ENCODE measurements at regions not wholly inside any gene's neighbourhood (a gene's known extent, or its start where the extent isn't known, plus 50 kb on each side); places are given as distances from the start of the nearest gene placed in this dataset.

GRCh38 chr4:114400531-114400930 lies 198.1 kb upstream of the UGT8 start:
- intact Hi-C loops (cut with micrococcal nuclease) = no loop called here
- DNase-seq (no peak), ATAC-seq (ENCODE audit: low read depth) (no peak)
- Mint-ChIP-seq H3K27me3 (peaks cover 12% of the 10 kb centered on the region), H3K9me3 (peaks cover 2% of the 10 kb centered on the region), H3K27ac (no peak overlapping the region), H3K4me1 (no peaks in the 10 kb centered on the region), H3K4me3 (no peak overlapping the region), H3K36me3 (ENCODE audit: low read depth) (no peaks in the 10 kb centered on the region)
- CTCF ChIA-PET = no interaction called here
- POLR2A ChIA-PET = no interaction called here
- TF ChIP-seq, protein P1, sequence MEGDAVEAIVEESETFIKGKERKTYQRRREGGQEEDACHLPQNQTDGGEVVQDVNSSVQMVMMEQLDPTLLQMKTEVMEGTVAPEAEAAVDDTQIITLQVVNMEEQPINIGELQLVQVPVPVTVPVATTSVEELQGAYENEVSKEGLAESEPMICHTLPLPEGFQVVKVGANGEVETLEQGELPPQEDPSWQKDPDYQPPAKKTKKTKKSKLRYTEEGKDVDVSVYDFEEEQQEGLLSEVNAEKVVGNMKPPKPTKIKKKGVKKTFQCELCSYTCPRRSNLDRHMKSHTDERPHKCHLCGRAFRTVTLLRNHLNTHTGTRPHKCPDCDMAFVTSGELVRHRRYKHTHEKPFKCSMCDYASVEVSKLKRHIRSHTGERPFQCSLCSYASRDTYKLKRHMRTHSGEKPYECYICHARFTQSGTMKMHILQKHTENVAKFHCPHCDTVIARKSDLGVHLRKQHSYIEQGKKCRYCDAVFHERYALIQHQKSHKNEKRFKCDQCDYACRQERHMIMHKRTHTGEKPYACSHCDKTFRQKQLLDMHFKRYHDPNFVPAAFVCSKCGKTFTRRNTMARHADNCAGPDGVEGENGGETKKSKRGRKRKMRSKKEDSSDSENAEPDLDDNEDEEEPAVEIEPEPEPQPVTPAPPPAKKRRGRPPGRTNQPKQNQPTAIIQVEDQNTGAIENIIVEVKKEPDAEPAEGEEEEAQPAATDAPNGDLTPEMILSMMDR (IDR thresholded peaks at IDR 0.05) = no peak

DNA sequence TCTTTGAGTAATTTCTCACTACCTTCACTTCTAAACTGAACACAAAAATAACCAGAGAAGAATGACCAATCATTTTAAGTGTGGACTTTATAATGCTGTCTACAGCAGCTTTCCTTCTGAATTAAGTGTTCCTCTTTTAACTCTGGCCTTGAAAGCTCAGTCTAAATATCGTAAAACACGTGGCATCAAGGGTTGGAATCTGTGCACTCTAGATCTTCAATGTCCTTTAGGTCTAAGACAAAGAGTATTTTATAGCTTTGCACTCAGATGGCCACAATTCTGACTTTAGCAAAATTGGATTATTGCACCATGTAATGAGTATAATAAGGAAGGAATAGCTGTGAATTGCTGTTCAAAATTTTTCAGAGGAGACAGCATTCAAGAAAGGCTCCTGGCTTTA lies 197.1 kb upstream of the UGT8 start:
- intact Hi-C loops (cut with micrococcal nuclease) = no loop called here
- H3K4me1 Mint-ChIP-seq = no peaks in the 10 kb centered on the region
- peaks cover 11% of the 10 kb centered on the region for H3K27me3 Mint-ChIP-seq
- H3K36me3 Mint-ChIP-seq (ENCODE audit: low read depth) = no peaks in the 10 kb centered on the region
- TF ChIP-seq, protein P1 (IDR thresholded peaks at IDR 0.05) = no peak
- H3K27ac Mint-ChIP-seq = no peak overlapping the region
- peaks cover 2% of the 10 kb centered on the region for H3K9me3 Mint-ChIP-seq
- POLR2A ChIA-PET = no interaction called here
- CTCF ChIA-PET = no interaction called here
- H3K4me3 Mint-ChIP-seq = no peak overlapping the region
- DNase-seq (no peak), ATAC-seq (ENCODE audit: low read depth) (no peak)

DNA sequence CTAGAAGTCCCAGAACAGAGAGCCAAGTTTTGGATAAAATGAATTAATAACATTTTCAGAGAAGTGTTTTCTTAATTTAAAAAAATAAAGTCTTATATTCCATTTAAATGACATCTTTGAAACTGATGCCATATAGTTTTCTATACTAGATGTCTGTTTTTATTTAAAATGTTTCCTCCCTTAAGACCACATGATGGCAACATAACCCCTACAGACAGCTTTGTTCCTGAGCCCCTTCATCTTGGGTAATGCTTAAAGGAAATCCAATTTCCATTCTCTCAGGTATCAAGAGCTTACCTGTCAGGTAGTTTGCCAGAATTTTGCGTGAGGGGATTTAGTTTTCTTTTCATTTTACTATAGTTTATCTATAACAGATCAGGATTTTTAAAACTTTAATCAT lies 181.4 kb upstream of the UGT8 start:
- Mint-ChIP-seq H3K4me3 (no peak overlapping the region), H3K27me3 (peaks cover 1% of the 10 kb centered on the region), H3K4me1 (no peaks in the 10 kb centered on the region), H3K9me3 (no peaks in the 10 kb centered on the region), H3K27ac (no peak overlapping the region), H3K36me3 (ENCODE audit: low read depth) (no peaks in the 10 kb centered on the region)
- ChIA-PET POLR2A (interaction anchor here (0.6 kb wide), 1 partner anchor 947 kb away, joined by 3 read pairs; no protein-coding TSS in a partner anchor), CTCF (interaction anchor here (1.4 to 1.7 kb wide), 2 partner anchors 237 to 241 kb away, joined by 4 to 8 read pairs; no protein-coding TSS in a partner anchor)
- ATAC-seq (ENCODE audit: low read depth) (no peak), DNase-seq (no peak)
- intact Hi-C loops (cut with micrococcal nuclease) = loop anchor here (1.0 kb wide), 1 partner anchor 242 kb away; no protein-coding TSS in a partner anchor
- TF ChIP-seq, protein P1 (IDR thresholded peaks at IDR 0.05) = no peak

GRCh38 chr4:114420069-114420468 lies 178.5 kb upstream of the UGT8 start:
- no peaks in the 10 kb centered on the region for H3K36me3 Mint-ChIP-seq (ENCODE audit: low read depth)
- ATAC-seq (ENCODE audit: low read depth) (no peak), DNase-seq (no peak)
- intact Hi-C loops (cut with micrococcal nuclease) = no loop called here
- no peaks in the 10 kb centered on the region for H3K4me1 Mint-ChIP-seq
- no peak overlapping the region for H3K27ac Mint-ChIP-seq
- TF ChIP-seq, protein P1 (IDR thresholded peaks at IDR 0.05) = no peak
- H3K4me3 Mint-ChIP-seq = no peak overlapping the region
- no peaks in the 10 kb centered on the region for H3K27me3 Mint-ChIP-seq
- POLR2A ChIA-PET = no interaction called here
- CTCF ChIA-PET = no interaction called here
- H3K9me3 Mint-ChIP-seq = no peaks in the 10 kb centered on the region

DNA sequence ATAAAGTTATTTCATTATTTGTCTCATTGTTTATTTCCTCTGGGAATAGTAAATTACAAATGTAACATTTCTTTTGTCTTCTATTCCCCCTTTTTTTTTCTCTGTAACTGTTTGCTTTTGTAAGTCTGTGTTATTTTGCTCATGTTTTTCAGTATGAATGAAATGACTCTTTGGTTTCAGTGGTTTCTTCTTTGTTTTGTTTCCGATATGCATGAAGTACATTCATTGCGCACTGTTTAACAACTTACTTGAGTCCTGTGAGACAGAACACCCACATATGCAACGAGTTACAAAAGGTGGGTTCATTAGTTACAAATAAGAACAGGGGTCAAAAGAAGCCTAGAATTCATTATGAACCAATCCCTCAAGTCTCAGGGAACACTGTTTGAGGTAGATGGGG lies 175.0 kb upstream of the UGT8 start:
- TF ChIP-seq, protein P1 (IDR thresholded peaks at IDR 0.05) = no peak
- no peak overlapping the region for H3K27ac Mint-ChIP-seq
- POLR2A ChIA-PET = no interaction called here

More for the DNA sequence above, 175.0 kb upstream of the UGT8 start:
- no peaks in the 10 kb centered on the region for H3K36me3 Mint-ChIP-seq (ENCODE audit: low read depth)
- CTCF ChIA-PET = no interaction called here
- DNase-seq = no peak
- no peaks in the 10 kb centered on the region for H3K4me1 Mint-ChIP-seq
- no peak overlapping the region for H3K4me3 Mint-ChIP-seq
- ATAC-seq (ENCODE audit: low read depth) = no peak
- no peaks in the 10 kb centered on the region for H3K9me3 Mint-ChIP-seq
- intact Hi-C loops (cut with micrococcal nuclease) = no loop called here
- no peaks in the 10 kb centered on the region for H3K27me3 Mint-ChIP-seq
